Fibroblast of upper back skin (primary cell): ENCODE measurements at regions not wholly inside any gene's neighbourhood (a gene's known extent, or its start where the extent isn't known, plus 50 kb on each side); places are given as distances from the start of the nearest gene placed in this dataset.
"Not testable (repeated sequence)": the region's sequence is repeated elsewhere in the genome, so short reads cannot be mapped to it uniquely, and the experiment has no call there.

Source experiments
- DNase-seq: peaks from one replicate; pipeline ENCODE4 v3.0.0-alpha.2; 2013

GRCh38 chr17:19470530-19471261 lies 59.7 kb downstream of the RNF112 start:
- peak; percentile 40 for DNase-seq

- DNase-seq = not testable (repeated sequence)
Observed at GRCh38 chr17:19474405-19474804, 59.2 kb upstream of the SLC47A1 start.

- DNase-seq = not testable (repeated sequence)
Observed at GRCh38 chr17:19475800-19476199, 57.9 kb upstream of the SLC47A1 start.

GRCh38 chr17:19482576-19482975 lies 51.1 kb upstream of the SLC47A1 start:
- peak; percentile 58 for DNase-seq
